CD4-positive, alpha-beta T cell (primary cell): ENCODE measurements at regions not wholly inside any gene's neighbourhood (a gene's known extent, or its start where the extent isn't known, plus 50 kb on each side); places are given as distances from the start of the nearest gene placed in this dataset.

Experiments
- ATAC-seq: fragments of 200-7000 bp; cut with Tn5 transposase; one replicate; pipeline ENCODE4 v1.10.0; 2022; ENCODE audit warnings: mild to moderate bottlenecking; ENCODE audit not compliant: poor library complexity
- CTCF ChIA-PET: fragments of 350-600 bp; sonication (Branson Sonifier 250); formaldehyde crosslinking; loops from one replicate; lab custom pipeline; 2021; ENCODE audit warnings: antibody characterized with exemption, inconsistent platforms; lab: Charles Lee
- POLR2A ChIA-PET: fragments of 350-600 bp; sonication (Branson Sonifier 250); formaldehyde crosslinking; loops from one replicate; lab custom pipeline; 2021; ENCODE audit warnings: antibody characterized with exemption, inconsistent platforms; lab: Charles Lee
- DNase-seq, 14 experiments: peaks; one replicate each; pipeline ENCODE4 v3.0.0-alpha.2; 2013 to 2020; ENCODE audit warnings: mixed read lengths in 2 of 14
- H3K27ac ChIP-seq, 2 donors: one replicate each; pipeline versions ENCODE4 v1.5.1 to v1.7.0; 2013; ENCODE audit warnings: low read length in 2 of 2, low read depth in 1 of 2, mild to moderate bottlenecking in 1 of 2
- H3K27me3 ChIP-seq, 2 experiments: 1 replicate in 1 of 2; 2 replicates in 1 of 2; pipeline versions ENCODE4 v1.6.1 to v1.7.0; 2013; ENCODE audit warnings: low read length in 2 of 2, control low read depth in 1 of 2, mild to moderate bottlenecking in 1 of 2, moderate library complexity in 1 of 2; ENCODE audit not compliant: insufficient read depth in 2 of 2, control insufficient read depth in 1 of 2
- H3K36me3 ChIP-seq: one replicate; pipeline ENCODE4 v1.6.1; 2013; ENCODE audit warnings: low read length, control low read depth; ENCODE audit not compliant: insufficient read depth
- H3K4me1 ChIP-seq: one replicate; pipeline ENCODE4 v1.6.1; 2013; ENCODE audit warnings: low read length, control low read depth; ENCODE audit not compliant: insufficient read depth
- H3K4me3 ChIP-seq: one replicate; pipeline ENCODE4 v1.5.1; 2013; ENCODE audit warnings: mild to moderate bottlenecking, low read length, moderate library complexity
- H3K9me3 ChIP-seq, 2 experiments: 1 replicate in 1 of 2; 2 replicates in 1 of 2; pipeline versions ENCODE4 v1.6.1 to v1.7.0; 2013; ENCODE audit warnings: low read length in 2 of 2, mild to moderate bottlenecking in 2 of 2, control low read depth in 1 of 2, moderate library complexity in 1 of 2; ENCODE audit not compliant: control insufficient read depth in 1 of 2, insufficient read depth in 1 of 2
- H3K27ac Mint-ChIP-seq: one replicate; pipeline ENCODE4 v1.8.0; 2020; ENCODE audit warnings: mixed read lengths
- H3K27me3 Mint-ChIP-seq: one replicate; pipeline ENCODE4 v1.8.0; 2021; ENCODE audit warnings: mixed read lengths
- H3K36me3 Mint-ChIP-seq: one replicate; pipeline ENCODE4 v1.8.0; 2021; ENCODE audit warnings: low read depth, mixed read lengths
- H3K4me1 Mint-ChIP-seq: one replicate; pipeline ENCODE4 v1.8.0; 2021; ENCODE audit warnings: low read depth, mixed read lengths
- H3K4me3 Mint-ChIP-seq: one replicate; pipeline ENCODE4 v1.8.0; 2020; ENCODE audit warnings: mild to moderate bottlenecking, mixed read lengths
- H3K9me3 Mint-ChIP-seq: one replicate; pipeline ENCODE4 v1.8.0; 2020; ENCODE audit warnings: mixed read lengths
- CTCF ChIP-seq: fragments of 200-600 bp; IDR thresholded peaks from one replicate; pipeline ENCODE4 v1.8.0; 2022; ENCODE audit warnings: antibody characterized with exemption, mild to moderate bottlenecking
- intact Hi-C, 2 experiments: fragments of 100-400 bp; cut with DNase I in 1 of 2; cut with micrococcal nuclease in 1 of 2; formaldehyde crosslinking; loops; one replicate each; pipeline versions ENCODE4 v1.15.1 to v1.9.0; 2023 to 2025; cut with DNase I, micrococcal nuclease

DNA sequence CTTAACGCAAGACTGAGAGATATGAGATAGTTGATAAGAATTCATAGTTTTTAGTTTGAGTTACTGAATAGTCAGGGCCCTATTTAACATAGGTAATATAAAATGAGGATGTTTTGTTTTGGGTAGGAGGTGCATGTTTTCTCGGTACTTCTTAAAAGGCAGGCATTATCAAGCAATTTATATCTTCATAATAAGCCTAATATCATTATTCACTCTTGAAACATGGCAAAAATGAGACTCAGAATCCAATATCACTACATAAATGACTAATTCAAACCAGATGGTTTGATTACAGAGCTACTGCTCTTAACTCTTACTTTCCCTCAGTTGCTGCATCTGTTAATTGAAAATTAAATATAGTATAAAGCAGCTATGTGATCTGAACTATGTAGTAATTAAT, 2038.7 kb downstream of the EFNA5 start:
- no peaks in the 10 kb centered on the region for H3K27me3 ChIP-seq
- Mint-ChIP-seq H3K27me3 (no peaks in the 10 kb centered on the region), H3K9me3 (peaks cover 5% of the 10 kb centered on the region), H3K4me1 (no peaks in the 10 kb centered on the region), H3K4me3 (no peak overlapping the region), H3K27ac (no peak overlapping the region), H3K36me3 (no peaks in the 10 kb centered on the region)
- TF ChIP-seq CTCF: no peak
- no peaks in the 10 kb centered on the region for H3K4me1 ChIP-seq
- ATAC-seq (no peak), DNase-seq (no peak)
- intact Hi-C loops: no loop called here
- POLR2A ChIA-PET: no interaction called here
- CTCF ChIA-PET: no interaction called here
- H3K4me3 ChIP-seq: no peak overlapping the region
- no peaks in the 10 kb centered on the region for H3K36me3 ChIP-seq
- no peak overlapping the region for H3K27ac ChIP-seq
- peaks cover 0 to 5% of the 10 kb centered on the region in 2 experiments for H3K9me3 ChIP-seq

DNA sequence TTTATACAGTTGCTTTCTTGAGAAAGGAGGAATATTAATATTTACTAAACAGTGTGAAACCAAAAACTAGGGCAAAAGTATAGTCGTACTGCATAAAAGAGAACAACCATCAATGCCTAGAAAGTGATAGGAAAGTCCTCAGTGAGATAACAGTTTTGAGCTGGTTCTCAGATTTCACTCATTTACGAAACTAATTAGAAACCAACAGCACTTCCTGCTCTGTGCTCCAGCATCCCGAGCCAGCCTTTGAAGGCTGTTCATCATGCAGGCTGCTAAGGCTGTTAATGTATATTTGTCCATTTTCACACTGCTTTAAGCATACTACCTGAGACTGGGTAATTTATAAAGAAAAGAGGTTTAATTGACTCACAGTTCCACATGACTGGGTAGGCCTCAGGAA, 2039.9 kb downstream of the EFNA5 start:
- Mint-ChIP-seq H3K4me1 (no peaks in the 10 kb centered on the region), H3K4me3 (no peak overlapping the region), H3K27me3 (no peaks in the 10 kb centered on the region), H3K36me3 (no peaks in the 10 kb centered on the region), H3K9me3 (peaks cover 3% of the 10 kb centered on the region), H3K27ac (no peak overlapping the region)
- Histone ChIP-seq H3K9me3 (peaks cover 0 to 5% of the 10 kb centered on the region in 2 experiments), H3K27ac (no peak overlapping the region), H3K27me3 (no peaks in the 10 kb centered on the region), H3K4me1 (no peaks in the 10 kb centered on the region), H3K4me3 (no peak overlapping the region), H3K36me3 (no peaks in the 10 kb centered on the region)
- no peak for TF ChIP-seq CTCF
- ChIA-PET CTCF (no interaction called here), POLR2A (no interaction called here)
- intact Hi-C loops: no loop called here
- DNase-seq (no peak), ATAC-seq (no peak)

GRCh38 chr5:105619725-105620124, 2051.0 kb downstream of the EFNA5 start:
- Mint-ChIP-seq H3K9me3 (peaks cover 7% of the 10 kb centered on the region), H3K4me1 (no peaks in the 10 kb centered on the region), H3K4me3 (no peak overlapping the region), H3K36me3 (no peaks in the 10 kb centered on the region), H3K27ac (no peak overlapping the region), H3K27me3 (no peaks in the 10 kb centered on the region)
- no peak overlapping the region for H3K4me3 ChIP-seq
- no peak for TF ChIP-seq CTCF
- DNase-seq (no peak), ATAC-seq (no peak)
- H3K27me3 ChIP-seq: no peaks in the 10 kb centered on the region
- no peaks in the 10 kb centered on the region for H3K36me3 ChIP-seq
- no peaks in the 10 kb centered on the region for H3K4me1 ChIP-seq
- H3K9me3 ChIP-seq: no peaks in the 10 kb centered on the region
- POLR2A ChIA-PET: no interaction called here
- CTCF ChIA-PET: no interaction called here
- no peak overlapping the region for H3K27ac ChIP-seq
- intact Hi-C loops: no loop called here
